Hippocampal formation (tissue), 2 donors: ENCODE measurements at regions not wholly inside any gene's neighbourhood (a gene's known extent, or its start where the extent isn't known, plus 50 kb on each side); places are given as distances from the start of the nearest gene placed in this dataset.
A peak's percentile ranks its signal among the peaks of the same experiment; 100 is the strongest.
"Not testable (repeated sequence)": the region's sequence is repeated elsewhere in the genome, so short reads cannot be mapped to it uniquely, and the experiment has no call there.

Experiments
- DNase-seq, 2 donors: peaks; one replicate each; lab custom pipeline; 2025; lab: John Stamatoyannopoulos, UW

- no peak for DNase-seq
Measured at GRCh38 chr10:83517456-83517855, 621.9 kb upstream of the GHITM start.

- DNase-seq: no peak
Measured at GRCh38 chr10:83518779-83519178, 620.5 kb upstream of the GHITM start.

- DNase-seq: not testable (repeated sequence)
Measured at GRCh38 chr10:83520386-83520785, 618.9 kb upstream of the GHITM start.

- DNase-seq: no peak
Measured at GRCh38 chr10:83522456-83522855, 616.9 kb upstream of the GHITM start.

- DNase-seq: no peak
Measured at GRCh38 chr10:83522881-83523386, 616.4 kb upstream of the GHITM start.

GRCh38 chr10:83527934-83528333, 611.4 kb upstream of the GHITM start:
- DNase-seq: no peak

GRCh38 chr10:83533290-83533689, 606.0 kb upstream of the GHITM start:
- DNase-seq: no peak

- no peak for DNase-seq
Measured at GRCh38 chr10:83536426-83536825, 602.9 kb upstream of the GHITM start.

- no peak for DNase-seq
Measured at GRCh38 chr10:83538047-83538446, 601.3 kb upstream of the GHITM start.

- peak in 1 of 2 donors; percentile 18 for DNase-seq
Measured at GRCh38 chr10:83539528-83540308, 599.6 kb upstream of the GHITM start.

- DNase-seq: no peak
Measured at GRCh38 chr10:83541046-83541445, 598.3 kb upstream of the GHITM start.

GRCh38 chr10:83542774-83543411, 596.4 kb upstream of the GHITM start:
- no peak for DNase-seq

- DNase-seq: no peak
Measured at GRCh38 chr10:83543691-83544462, 595.4 kb upstream of the GHITM start.

- no peak for DNase-seq
Measured at GRCh38 chr10:83545901-83546391, 593.4 kb upstream of the GHITM start.

- not testable (repeated sequence) for DNase-seq
Measured at GRCh38 chr10:83551190-83551589, 588.1 kb upstream of the GHITM start.

- no peak for DNase-seq
Measured at GRCh38 chr10:83553366-83553765, 585.9 kb upstream of the GHITM start.

GRCh38 chr10:83555264-83555663, 584.0 kb upstream of the GHITM start:
- no peak for DNase-seq

- no peak for DNase-seq
Measured at GRCh38 chr10:83562381-83562780, 576.9 kb upstream of the GHITM start.

- no peak for DNase-seq
Measured at GRCh38 chr10:83564889-83565588, 574.3 kb upstream of the GHITM start.

GRCh38 chr10:83572036-83572435, 567.3 kb upstream of the GHITM start:
- no peak for DNase-seq

GRCh38 chr10:83574770-83575169, 564.5 kb upstream of the GHITM start:
- no peak for DNase-seq

- no peak for DNase-seq
Measured at GRCh38 chr10:83577421-83577820, 561.9 kb upstream of the GHITM start.
